HG03139 (cell line): ENCODE measurements at regions not wholly inside any gene's neighbourhood (a gene's known extent, or its start where the extent isn't known, plus 50 kb on each side); places are given as distances from the start of the nearest gene placed in this dataset.
"Not testable (repeated sequence)": the region's sequence is repeated elsewhere in the genome, so short reads cannot be mapped to it uniquely, and the experiment has no call there.

Experiments used
- ATAC-seq: cut with Tn5 transposase; IDR thresholded peaks from one replicate; pipeline ENCODE4 v1.9.1; 2021; ENCODE audit not compliant: unreplicated experiment

- no peak for ATAC-seq
These were observed 151.8 kb downstream of the ZFP36L2 start for GRCh38 chr2:43074592-43075053.

GRCh38 chr2:43074052-43074451 is 152.4 kb downstream of the ZFP36L2 start:
- ATAC-seq, result no peak

- ATAC-seq, result no peak
These were observed 153.0 kb downstream of the ZFP36L2 start for GRCh38 chr2:43073401-43073825.

- ATAC-seq, result no peak
These were observed 154.5 kb downstream of the ZFP36L2 start for GRCh38 chr2:43071599-43072550.

- ATAC-seq, result no peak
These were observed 155.5 kb downstream of the ZFP36L2 start for GRCh38 chr2:43070676-43071502.

GRCh38 chr2:43070030-43070429 is 156.4 kb downstream of the ZFP36L2 start:
- no peak for ATAC-seq

GRCh38 chr2:43068631-43069517 is 157.5 kb downstream of the ZFP36L2 start:
- no peak for ATAC-seq

GRCh38 chr2:43068041-43068533 is 158.3 kb downstream of the ZFP36L2 start:
- ATAC-seq, result no peak

GRCh38 chr2:43067254-43068040 is 159.0 kb downstream of the ZFP36L2 start:
- ATAC-seq, result no peak

GRCh38 chr2:43066541-43067253 is 159.7 kb downstream of the ZFP36L2 start:
- not testable (repeated sequence) for ATAC-seq

GRCh38 chr2:43065871-43066270 is 160.5 kb downstream of the ZFP36L2 start:
- ATAC-seq, result no peak

- no peak for ATAC-seq
These were observed 161.4 kb downstream of the ZFP36L2 start for GRCh38 chr2:43065036-43065435.

GRCh38 chr2:43063096-43063495 is 163.3 kb downstream of the ZFP36L2 start:
- ATAC-seq, result not testable (repeated sequence)

GRCh38 chr2:43062058-43062457 is 164.3 kb downstream of the ZFP36L2 start:
- no peak for ATAC-seq

- ATAC-seq, result no peak
These were observed 165.9 kb downstream of the ZFP36L2 start for GRCh38 chr2:43060390-43061016.

GRCh38 chr2:43059183-43059897 is 167.1 kb downstream of the ZFP36L2 start:
- ATAC-seq, result peak; percentile 79

GRCh38 chr2:43058726-43059110 is 167.7 kb downstream of the ZFP36L2 start:
- ATAC-seq, result no peak
